WTC11 (cell line): ENCODE measurements at regions not wholly inside any gene's neighbourhood (a gene's known extent, or its start where the extent isn't known, plus 50 kb on each side); places are given as distances from the start of the nearest gene placed in this dataset.
A peak's percentile ranks its signal among the peaks of the same experiment; 100 is the strongest.
"Not testable (repeated sequence)": the region's sequence is repeated elsewhere in the genome, so short reads cannot be mapped to it uniquely, and the experiment has no call there.

Source experiments
- ATAC-seq: fragments of 200-7000 bp; cut with Tn5 transposase; 2 replicates; pipeline ENCODE4 v1.10.0; 2021; ENCODE audit warnings: mild to moderate bottlenecking, moderate library complexity
- CTCF ChIA-PET: fragments of 300-600 bp; sonication (Branson Sonifier 250); formaldehyde crosslinking; loops from one replicate; lab custom pipeline; 2021; ENCODE audit warnings: antibody characterized with exemption; lab: Charles Lee
- POLR2A ChIA-PET: fragments of 350-600 bp; sonication (Branson Sonifier 250); formaldehyde crosslinking; loops from one replicate; lab custom pipeline; 2021; ENCODE audit warnings: antibody characterized with exemption; lab: Charles Lee
- DNase-seq: peaks from one replicate; pipeline ENCODE4 v3.0.0; 2021; ENCODE audit warnings: low spot score
- H3K27ac Mint-ChIP-seq: 2 replicates; pipeline ENCODE4 v1.8.0; 2021; ENCODE audit warnings: mixed read lengths
- H3K27me3 Mint-ChIP-seq: 2 replicates; pipeline ENCODE4 v1.8.0; 2021; ENCODE audit warnings: low read depth, mild to moderate bottlenecking, moderate library complexity, mixed read lengths
- H3K36me3 Mint-ChIP-seq: 2 replicates; pipeline ENCODE4 v1.8.0; 2021; ENCODE audit warnings: mixed read lengths
- H3K4me1 Mint-ChIP-seq: 2 replicates; pipeline ENCODE4 v1.8.0; 2022; ENCODE audit warnings: mixed read lengths
- H3K4me3 Mint-ChIP-seq: 2 replicates; pipeline ENCODE4 v1.8.0; 2021; ENCODE audit warnings: mild to moderate bottlenecking, moderate library complexity, mixed read lengths
- H3K9me3 Mint-ChIP-seq: 2 replicates; pipeline ENCODE4 v1.8.0; 2021; ENCODE audit warnings: mixed read lengths
- ARID4B ChIP-seq: sonication (generic); formaldehyde crosslinking; IDR thresholded peaks from 2 replicates; pipeline ENCODE4 v1.8.0; 2023; ENCODE audit warnings: missing genetic modification reagents, mild to moderate bottlenecking, borderline replicate concordance
- ATF6 ChIP-seq: sonication (generic); formaldehyde crosslinking; IDR thresholded peaks from 2 replicates; pipeline ENCODE4 v1.8.1; 2023; ENCODE audit warnings: mild to moderate bottlenecking, missing genetic modification reagents
- CBFB ChIP-seq: sonication (generic); formaldehyde crosslinking; IDR thresholded peaks from 2 replicates; pipeline ENCODE4 v1.8.1; 2022; ENCODE audit warnings: mild to moderate bottlenecking, low read depth, missing genetic modification reagents
- CREM ChIP-seq: sonication (generic); formaldehyde crosslinking; IDR thresholded peaks from 2 replicates; pipeline ENCODE4 v1.8.1; 2022; ENCODE audit warnings: mild to moderate bottlenecking, missing genetic modification reagents, moderate library complexity
- ELF4 ChIP-seq: sonication (generic); formaldehyde crosslinking; IDR thresholded peaks from 2 replicates; pipeline ENCODE4 v1.8.1; 2022; ENCODE audit warnings: low read depth, mild to moderate bottlenecking, moderate library complexity, missing genetic modification reagents
- GABPB1 ChIP-seq: sonication (generic); formaldehyde crosslinking; IDR thresholded peaks from 2 replicates; pipeline ENCODE4 v1.8.1; 2023; ENCODE audit warnings: mild to moderate bottlenecking, missing genetic modification reagents
- GTF2I ChIP-seq: fragments of 250-450 bp; sonication (Bioruptor Pico); conservative IDR thresholded peaks from 2 replicates; pipeline ENCODE4 v1.4.0; 2021; ENCODE audit warnings: mild to moderate bottlenecking
- HMGA2 ChIP-seq: fragments of 250-450 bp; sonication (Bioruptor Pico); IDR thresholded peaks from 2 replicates; pipeline ENCODE4 v1.4.0; 2021; ENCODE audit warnings: mild to moderate bottlenecking, moderate library complexity
- HMGXB4 ChIP-seq: sonication (generic); formaldehyde crosslinking; IDR thresholded peaks from 2 replicates; pipeline ENCODE4 v1.8.1; 2023; ENCODE audit warnings: mild to moderate bottlenecking, moderate library complexity, missing genetic modification reagents
- IRF1 ChIP-seq: sonication (generic); formaldehyde crosslinking; IDR thresholded peaks from 2 replicates; pipeline ENCODE4 v1.8.0; 2023; ENCODE audit warnings: missing genetic modification reagents
- JAZF1 ChIP-seq: fragments of 250-450 bp; sonication (Bioruptor Pico); IDR thresholded peaks from 2 replicates; pipeline ENCODE4 v1.9.0; 2021; ENCODE audit warnings: moderate library complexity, mild to moderate bottlenecking, inconsistent platforms
- MAX ChIP-seq: sonication (generic); formaldehyde crosslinking; IDR thresholded peaks from 2 replicates; pipeline ENCODE4 v1.8.0; 2022; ENCODE audit warnings: mild to moderate bottlenecking, missing genetic modification reagents
- SMAD3 ChIP-seq: sonication (generic); formaldehyde crosslinking; IDR thresholded peaks from 2 replicates; pipeline ENCODE4 v1.8.0; 2022; ENCODE audit warnings: missing genetic modification reagents, mild to moderate bottlenecking, borderline replicate concordance
- ZNF121 ChIP-seq: sonication (generic); formaldehyde crosslinking; IDR thresholded peaks from 2 replicates; pipeline ENCODE4 v1.8.0; 2023; ENCODE audit warnings: missing genetic modification reagents
- ZNF232 ChIP-seq: sonication (generic); formaldehyde crosslinking; IDR thresholded peaks from 2 replicates; pipeline ENCODE4 v1.8.0; 2022; ENCODE audit warnings: mild to moderate bottlenecking, missing genetic modification reagents
- ZNF263 ChIP-seq: sonication (generic); formaldehyde crosslinking; IDR thresholded peaks from 2 replicates; pipeline ENCODE4 v1.8.1; 2022; ENCODE audit warnings: low read depth, mild to moderate bottlenecking, moderate library complexity, missing genetic modification reagents
- ZNF416 ChIP-seq: fragments of 250-450 bp; sonication (Bioruptor Pico); IDR thresholded peaks from 2 replicates; pipeline ENCODE4 v1.9.0; 2021; ENCODE audit warnings: mild to moderate bottlenecking, inconsistent platforms

GRCh38 chr19:57034544-57034943 is 85.2 kb upstream of the USP29 start:
- DNase-seq (no peak), ATAC-seq (no peak)
- peaks cover 25% of the 10 kb centered on the region for H3K27me3 Mint-ChIP-seq
- peaks cover 77% of the 10 kb centered on the region for H3K9me3 Mint-ChIP-seq
- H3K36me3 Mint-ChIP-seq: peaks cover 66% of the 10 kb centered on the region
- no peak overlapping the region for H3K27ac Mint-ChIP-seq
- H3K4me1 Mint-ChIP-seq: no peaks in the 10 kb centered on the region
- no peak overlapping the region for H3K4me3 Mint-ChIP-seq
- TF ChIP-seq ARID4B (CRISPR knock-in tag) (no peak), ELF4 (no peak), ZNF121 (CRISPR knock-in tag) (no peak), CREM (CRISPR knock-in tag) (no peak), MAX (no peak), ZNF263 (CRISPR knock-in tag) (no peak), ZNF232 (CRISPR knock-in tag) (no peak), ZNF416 (CRISPR knock-in tag) (no peak), CBFB (no peak), HMGXB4 (CRISPR knock-in tag) (no peak), ATF6 (no peak), GABPB1 (CRISPR knock-in tag) (no peak), GTF2I (CRISPR knock-in tag) (no peak)
- CTCF ChIA-PET: no interaction called here
- POLR2A ChIA-PET: no interaction called here

- H3K4me1 Mint-ChIP-seq, POLR2A ChIA-PET, ATAC-seq, H3K4me3 Mint-ChIP-seq, CTCF ChIA-PET, DNase-seq, H3K27ac Mint-ChIP-seq: not testable (repeated sequence)
- peaks cover 77% of the 10 kb centered on the region for H3K36me3 Mint-ChIP-seq
- H3K27me3 Mint-ChIP-seq: peaks cover 25% of the 10 kb centered on the region
- peak; percentile 90 for TF ChIP-seq HMGA2
- peaks cover 82% of the 10 kb centered on the region for H3K9me3 Mint-ChIP-seq
These were observed 84.0 kb upstream of the USP29 start for GRCh38 chr19:57035740-57036139.

- H3K9me3 Mint-ChIP-seq: peaks cover 82% of the 10 kb centered on the region
- peaks cover 21% of the 10 kb centered on the region for H3K27me3 Mint-ChIP-seq
- POLR2A ChIA-PET: no interaction called here
- TF ChIP-seq SMAD3 (CRISPR knock-in tag): no peak
- no peak for TF ChIP-seq JAZF1 (CRISPR knock-in tag)
- no peak for TF ChIP-seq ATF6
- TF ChIP-seq GTF2I (CRISPR knock-in tag): no peak
- TF ChIP-seq IRF1 (CRISPR knock-in tag): no peak
- no peak for TF ChIP-seq ARID4B (CRISPR knock-in tag)
These were observed 82.2 kb upstream of the USP29 start for GRCh38 chr19:57037556-57037955.

More at GRCh38 chr19:57037556-57037955, 82.2 kb upstream of the USP29 start:
- Mint-ChIP-seq H3K27ac (no peak overlapping the region), H3K4me1 (no peaks in the 10 kb centered on the region), H3K36me3 (peaks cover 80% of the 10 kb centered on the region), H3K4me3 (no peak overlapping the region)
- DNase-seq (no peak), ATAC-seq (no peak)
- CTCF ChIA-PET: no interaction called here
